ENCODE measurements at regions not wholly inside any gene's neighbourhood (a gene's known extent, or its start where the extent isn't known, plus 50 kb on each side); places are given as distances from the start of the nearest gene placed in this dataset.

DNA sequence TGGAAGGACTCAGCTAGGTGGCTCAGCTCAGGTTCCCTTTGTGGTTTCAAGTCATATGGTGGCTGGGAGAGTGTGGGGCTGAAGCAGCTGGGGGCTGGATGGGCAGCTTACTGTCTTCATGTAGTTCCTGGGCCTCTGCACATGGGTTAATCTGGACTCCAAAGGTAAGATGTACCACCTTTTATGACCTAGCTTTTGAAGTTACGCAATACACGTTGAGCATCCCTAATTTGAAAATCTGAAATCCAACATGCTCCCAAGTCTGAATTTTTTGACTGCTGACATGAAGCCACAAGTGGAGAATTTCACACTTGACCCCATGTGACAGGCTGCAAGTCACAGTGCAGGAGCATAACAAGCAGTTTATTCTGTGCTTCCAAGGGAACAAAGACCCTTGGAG is 173.7 kb downstream of the KBTBD8 start:
- TF ChIP-seq, protein P1, sequence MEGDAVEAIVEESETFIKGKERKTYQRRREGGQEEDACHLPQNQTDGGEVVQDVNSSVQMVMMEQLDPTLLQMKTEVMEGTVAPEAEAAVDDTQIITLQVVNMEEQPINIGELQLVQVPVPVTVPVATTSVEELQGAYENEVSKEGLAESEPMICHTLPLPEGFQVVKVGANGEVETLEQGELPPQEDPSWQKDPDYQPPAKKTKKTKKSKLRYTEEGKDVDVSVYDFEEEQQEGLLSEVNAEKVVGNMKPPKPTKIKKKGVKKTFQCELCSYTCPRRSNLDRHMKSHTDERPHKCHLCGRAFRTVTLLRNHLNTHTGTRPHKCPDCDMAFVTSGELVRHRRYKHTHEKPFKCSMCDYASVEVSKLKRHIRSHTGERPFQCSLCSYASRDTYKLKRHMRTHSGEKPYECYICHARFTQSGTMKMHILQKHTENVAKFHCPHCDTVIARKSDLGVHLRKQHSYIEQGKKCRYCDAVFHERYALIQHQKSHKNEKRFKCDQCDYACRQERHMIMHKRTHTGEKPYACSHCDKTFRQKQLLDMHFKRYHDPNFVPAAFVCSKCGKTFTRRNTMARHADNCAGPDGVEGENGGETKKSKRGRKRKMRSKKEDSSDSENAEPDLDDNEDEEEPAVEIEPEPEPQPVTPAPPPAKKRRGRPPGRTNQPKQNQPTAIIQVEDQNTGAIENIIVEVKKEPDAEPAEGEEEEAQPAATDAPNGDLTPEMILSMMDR (IDR thresholded peaks at IDR 0.05), result no peak
- TF ChIP-seq POLR2A (IDR thresholded peaks at IDR 0.05) (no peak), POLR2AphosphoS5 (IDR thresholded peaks at IDR 0.05) (no peak)

All from breast epithelium (tissue), 3 donors.